WTC11 (cell line): ENCODE measurements at regions not wholly inside any gene's neighbourhood (a gene's known extent, or its start where the extent isn't known, plus 50 kb on each side); places are given as distances from the start of the nearest gene placed in this dataset.

Experiments used
- ATAC-seq: fragments of 200-7000 bp; cut with Tn5 transposase; 2 replicates; pipeline ENCODE4 v1.10.0; 2021; ENCODE audit warnings: mild to moderate bottlenecking, moderate library complexity
- CTCF ChIA-PET: fragments of 300-600 bp; sonication (Branson Sonifier 250); formaldehyde crosslinking; loops from one replicate; lab custom pipeline; 2021; ENCODE audit warnings: antibody characterized with exemption; lab: Charles Lee
- POLR2A ChIA-PET: fragments of 350-600 bp; sonication (Branson Sonifier 250); formaldehyde crosslinking; loops from one replicate; lab custom pipeline; 2021; ENCODE audit warnings: antibody characterized with exemption; lab: Charles Lee
- DNase-seq: peaks from one replicate; pipeline ENCODE4 v3.0.0; 2021; ENCODE audit warnings: low spot score
- H3K27ac Mint-ChIP-seq: 2 replicates; pipeline ENCODE4 v1.8.0; 2021; ENCODE audit warnings: mixed read lengths
- H3K27me3 Mint-ChIP-seq: 2 replicates; pipeline ENCODE4 v1.8.0; 2021; ENCODE audit warnings: low read depth, mild to moderate bottlenecking, moderate library complexity, mixed read lengths
- H3K36me3 Mint-ChIP-seq: 2 replicates; pipeline ENCODE4 v1.8.0; 2021; ENCODE audit warnings: mixed read lengths
- H3K4me1 Mint-ChIP-seq: 2 replicates; pipeline ENCODE4 v1.8.0; 2022; ENCODE audit warnings: mixed read lengths
- H3K4me3 Mint-ChIP-seq: 2 replicates; pipeline ENCODE4 v1.8.0; 2021; ENCODE audit warnings: mild to moderate bottlenecking, moderate library complexity, mixed read lengths
- H3K9me3 Mint-ChIP-seq: 2 replicates; pipeline ENCODE4 v1.8.0; 2021; ENCODE audit warnings: mixed read lengths
- ATF3 ChIP-seq: sonication (generic); formaldehyde crosslinking; conservative IDR thresholded peaks from 2 replicates; pipeline ENCODE4 v1.8.1; 2022; ENCODE audit warnings: mild to moderate bottlenecking, missing genetic modification reagents
- CBFB ChIP-seq: sonication (generic); formaldehyde crosslinking; IDR thresholded peaks from 2 replicates; pipeline ENCODE4 v1.8.1; 2022; ENCODE audit warnings: mild to moderate bottlenecking, low read depth, missing genetic modification reagents
- CDX4 ChIP-seq: fragments of 250-450 bp; sonication (Bioruptor Pico); IDR thresholded peaks from 2 replicates; pipeline ENCODE4 v1.9.0; 2021; ENCODE audit warnings: moderate library complexity, mild to moderate bottlenecking, inconsistent platforms, borderline replicate concordance
- CREB1 ChIP-seq: sonication (generic); formaldehyde crosslinking; IDR thresholded peaks from 2 replicates; pipeline ENCODE4 v1.8.0; 2023; ENCODE audit warnings: mild to moderate bottlenecking, missing genetic modification reagents
- E2F5 ChIP-seq: sonication (generic); formaldehyde crosslinking; IDR thresholded peaks from 2 replicates; pipeline ENCODE4 v1.8.1; 2022; ENCODE audit warnings: mild to moderate bottlenecking, moderate library complexity, missing genetic modification reagents
- FOXJ3 ChIP-seq: sonication (generic); formaldehyde crosslinking; IDR thresholded peaks from 2 replicates; pipeline ENCODE4 v1.9.0; 2021; ENCODE audit warnings: missing genetic modification reagents, mild to moderate bottlenecking, borderline replicate concordance
- FOXK1 ChIP-seq: sonication (generic); formaldehyde crosslinking; IDR thresholded peaks from 2 replicates; pipeline ENCODE4 v1.8.0; 2022; ENCODE audit warnings: mild to moderate bottlenecking, moderate library complexity, missing genetic modification reagents
- FOXP1 ChIP-seq: sonication (generic); formaldehyde crosslinking; IDR thresholded peaks from 2 replicates; pipeline ENCODE4 v1.8.0; 2022; ENCODE audit warnings: missing genetic modification reagents, mild to moderate bottlenecking, moderate library complexity, borderline replicate concordance
- GABPB1 ChIP-seq: sonication (generic); formaldehyde crosslinking; IDR thresholded peaks from 2 replicates; pipeline ENCODE4 v1.8.1; 2023; ENCODE audit warnings: mild to moderate bottlenecking, missing genetic modification reagents
- IRF2 ChIP-seq: sonication (generic); formaldehyde crosslinking; IDR thresholded peaks from 2 replicates; pipeline ENCODE4 v1.8.0; 2022; ENCODE audit warnings: low read depth, missing genetic modification reagents, borderline replicate concordance
- NFATC4 ChIP-seq: fragments of 250-450 bp; sonication (Bioruptor Pico); IDR thresholded peaks from 2 replicates; pipeline ENCODE4 v1.9.0; 2021; ENCODE audit warnings: mild to moderate bottlenecking
- NR3C1 ChIP-seq: sonication (generic); formaldehyde crosslinking; conservative IDR thresholded peaks from 2 replicates; pipeline ENCODE4 v1.8.1; 2023; ENCODE audit warnings: low read depth, mild to moderate bottlenecking, missing genetic modification reagents
- PRDM15 ChIP-seq: sonication (generic); formaldehyde crosslinking; IDR thresholded peaks from 2 replicates; pipeline ENCODE4 v1.8.0; 2022; ENCODE audit warnings: missing genetic modification reagents
- PREB ChIP-seq: sonication (generic); formaldehyde crosslinking; IDR thresholded peaks from 2 replicates; pipeline ENCODE4 v1.8.1; 2022; ENCODE audit warnings: mild to moderate bottlenecking, missing genetic modification reagents, moderate library complexity, borderline replicate concordance
- SOX15 ChIP-seq: fragments of 250-450 bp; sonication (Bioruptor Pico); IDR thresholded peaks from 2 replicates; pipeline ENCODE4 v1.9.0; 2021; ENCODE audit warnings: mild to moderate bottlenecking
- TEAD1 ChIP-seq: sonication (generic); formaldehyde crosslinking; IDR thresholded peaks from 2 replicates; pipeline ENCODE4 v1.8.0; 2022; ENCODE audit warnings: mild to moderate bottlenecking, missing genetic modification reagents
- TP53 ChIP-seq: sonication (generic); formaldehyde crosslinking; IDR thresholded peaks from 2 replicates; pipeline ENCODE4 v1.8.1; 2023; ENCODE audit warnings: mild to moderate bottlenecking, missing genetic modification reagents
- USF2 ChIP-seq: sonication (generic); formaldehyde crosslinking; IDR thresholded peaks from 2 replicates; pipeline ENCODE4 v1.8.1; 2023; ENCODE audit warnings: mild to moderate bottlenecking, missing genetic modification reagents, moderate library complexity
- ZBTB21 ChIP-seq: sonication (generic); formaldehyde crosslinking; IDR thresholded peaks from 2 replicates; pipeline ENCODE4 v1.8.1; 2023; ENCODE audit warnings: mild to moderate bottlenecking, missing genetic modification reagents, borderline replicate concordance
- ZBTB43 ChIP-seq: sonication (generic); formaldehyde crosslinking; IDR thresholded peaks from 2 replicates; pipeline ENCODE4 v1.8.1; 2023; ENCODE audit warnings: mild to moderate bottlenecking, missing genetic modification reagents
- ZNF396 ChIP-seq: fragments of 250-450 bp; sonication (Bioruptor Pico); IDR thresholded peaks from 2 replicates; pipeline ENCODE4 v1.8.0; 2021; ENCODE audit warnings: mild to moderate bottlenecking, moderate library complexity, borderline replicate concordance
- ZNF532 ChIP-seq: fragments of 250-450 bp; sonication (Bioruptor Pico); IDR thresholded peaks from 2 replicates; pipeline ENCODE4 v1.9.0; 2021; ENCODE audit warnings: mild to moderate bottlenecking, borderline replicate concordance

GRCh38 chr7:94174956-94175355 is 170.8 kb upstream of the BET1 start (continued):
- TF ChIP-seq IRF2 (CRISPR knock-in tag): no peak

GRCh38 chr7:94176694-94177200 is 172.6 kb upstream of the BET1 start:
- no peak overlapping the region for H3K4me3 Mint-ChIP-seq
- no peak for DNase-seq
- no peak overlapping the region for H3K27ac Mint-ChIP-seq
- no peaks in the 10 kb centered on the region for H3K4me1 Mint-ChIP-seq
- CTCF ChIA-PET: no interaction called here
- no peaks in the 10 kb centered on the region for H3K36me3 Mint-ChIP-seq
- TF ChIP-seq ZNF532: no peak
- no peak for TF ChIP-seq PREB
- TF ChIP-seq GABPB1 (CRISPR knock-in tag): no peak
- TF ChIP-seq CBFB (CRISPR knock-in tag): no peak
- no peak for TF ChIP-seq CREB1 (CRISPR knock-in tag)
- TF ChIP-seq CDX4 (CRISPR knock-in tag): no peak
- TF ChIP-seq NFATC4 (CRISPR knock-in tag): no peak
- no peak for TF ChIP-seq PRDM15 (CRISPR knock-in tag)
- POLR2A ChIA-PET: no interaction called here
- no peak for ATAC-seq
- H3K9me3 Mint-ChIP-seq: no peaks in the 10 kb centered on the region
- H3K27me3 Mint-ChIP-seq: no peaks in the 10 kb centered on the region

GRCh38 chr7:94177441-94177840 is 173.3 kb upstream of the BET1 start:
- no peak for ATAC-seq
- DNase-seq: no peak
- H3K4me1 Mint-ChIP-seq: no peaks in the 10 kb centered on the region
- H3K27ac Mint-ChIP-seq: no peak overlapping the region
- no peaks in the 10 kb centered on the region for H3K27me3 Mint-ChIP-seq
- CTCF ChIA-PET: no interaction called here
- POLR2A ChIA-PET: no interaction called here
- no peaks in the 10 kb centered on the region for H3K9me3 Mint-ChIP-seq
- H3K36me3 Mint-ChIP-seq: no peaks in the 10 kb centered on the region
- no peak overlapping the region for H3K4me3 Mint-ChIP-seq
- TF ChIP-seq TEAD1 (CRISPR knock-in tag) (no peak), ZBTB43 (no peak), TP53 (CRISPR knock-in tag) (no peak), E2F5 (CRISPR knock-in tag) (no peak), FOXK1 (no peak), FOXJ3 (CRISPR knock-in tag) (no peak), ATF3 (CRISPR knock-in tag) (no peak), NR3C1 (CRISPR knock-in tag) (no peak), USF2 (CRISPR knock-in tag) (no peak), ZNF396 (no peak), FOXP1 (CRISPR knock-in tag) (no peak), ZBTB21 (no peak), SOX15 (CRISPR knock-in tag) (no peak)
